ENCODE measurements at regions not wholly inside any gene's neighbourhood (a gene's known extent, or its start where the extent isn't known, plus 50 kb on each side); places are given as distances from the start of the nearest gene placed in this dataset.

DNA sequence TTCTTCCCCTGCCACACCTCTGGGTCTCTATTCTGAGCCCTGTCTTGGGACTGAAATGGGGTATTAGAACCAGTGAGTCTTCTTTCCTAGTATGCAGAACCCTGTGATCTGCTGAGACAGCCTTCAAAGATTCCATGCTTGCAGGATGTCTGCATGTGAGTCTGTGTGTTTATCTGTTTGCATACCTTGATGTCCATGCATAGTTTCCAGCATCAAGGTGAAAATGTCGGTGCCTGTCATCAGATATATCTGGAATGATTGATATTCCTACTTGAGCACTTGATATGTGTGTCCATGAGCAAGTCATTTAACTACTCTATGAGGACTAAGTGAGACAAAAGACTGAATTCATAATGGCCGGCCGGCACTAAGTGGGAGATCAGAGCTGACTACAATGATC is 117.0 kb upstream of the HS3ST1 start:
- Histone ChIP-seq H3K9me3 (replicated peaks in 1 of 3) (no peaks in the 10 kb centered on the region), H3K27ac (no peak overlapping the region), H3K4me1 (replicated peaks in 1 of 2) (peaks cover 4 to 13% of the 10 kb centered on the region in 2 donors), H3K36me3 (replicated peaks in 1 of 2) (no peaks in the 10 kb centered on the region), H3K4me3 (no peak overlapping the region), H3K27me3 (no peaks in the 10 kb centered on the region)
- WGBS, 4 donors, result 84 to 91% (median 88%) methylated on average over 3 of the region's 3 CpGs
- intact Hi-C loops (cut with DNase I), result no loop called here
- DNase-seq, result no peak
- TF ChIP-seq POLR2A (IDR thresholded peaks at IDR 0.05), result no peak
- TF ChIP-seq, protein P1, sequence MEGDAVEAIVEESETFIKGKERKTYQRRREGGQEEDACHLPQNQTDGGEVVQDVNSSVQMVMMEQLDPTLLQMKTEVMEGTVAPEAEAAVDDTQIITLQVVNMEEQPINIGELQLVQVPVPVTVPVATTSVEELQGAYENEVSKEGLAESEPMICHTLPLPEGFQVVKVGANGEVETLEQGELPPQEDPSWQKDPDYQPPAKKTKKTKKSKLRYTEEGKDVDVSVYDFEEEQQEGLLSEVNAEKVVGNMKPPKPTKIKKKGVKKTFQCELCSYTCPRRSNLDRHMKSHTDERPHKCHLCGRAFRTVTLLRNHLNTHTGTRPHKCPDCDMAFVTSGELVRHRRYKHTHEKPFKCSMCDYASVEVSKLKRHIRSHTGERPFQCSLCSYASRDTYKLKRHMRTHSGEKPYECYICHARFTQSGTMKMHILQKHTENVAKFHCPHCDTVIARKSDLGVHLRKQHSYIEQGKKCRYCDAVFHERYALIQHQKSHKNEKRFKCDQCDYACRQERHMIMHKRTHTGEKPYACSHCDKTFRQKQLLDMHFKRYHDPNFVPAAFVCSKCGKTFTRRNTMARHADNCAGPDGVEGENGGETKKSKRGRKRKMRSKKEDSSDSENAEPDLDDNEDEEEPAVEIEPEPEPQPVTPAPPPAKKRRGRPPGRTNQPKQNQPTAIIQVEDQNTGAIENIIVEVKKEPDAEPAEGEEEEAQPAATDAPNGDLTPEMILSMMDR (IDR thresholded peaks at IDR 0.05), result no peak

DNA sequence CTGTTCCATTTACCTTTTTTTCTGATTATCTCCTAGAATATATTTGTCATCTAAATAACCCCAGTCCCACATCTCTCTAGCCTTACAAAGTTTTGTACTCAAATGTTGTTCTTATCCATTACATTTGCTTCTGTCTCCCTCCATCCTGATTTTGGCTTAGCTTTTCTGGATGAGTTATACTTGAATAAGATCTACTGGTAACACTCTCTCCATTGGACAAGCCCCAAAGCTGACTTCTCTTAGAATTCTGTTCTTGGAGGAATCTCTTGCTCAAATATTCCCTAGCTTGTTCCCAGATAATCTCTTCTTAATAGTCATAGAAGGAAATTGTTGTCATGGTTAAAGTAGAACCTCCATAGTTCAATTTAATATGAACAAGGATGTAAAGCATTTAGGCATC is 115.5 kb upstream of the HS3ST1 start:
- Histone ChIP-seq H3K27me3 (no peaks in the 10 kb centered on the region), H3K27ac (peak overlapping the region in 3 of 5 donors; percentile 28 to 64 (median 36)), H3K4me1 (replicated peaks in 1 of 2) (peaks cover 4 to 13% of the 10 kb centered on the region in 2 donors), H3K4me3 (no peak overlapping the region), H3K36me3 (replicated peaks in 1 of 2) (no peaks in the 10 kb centered on the region), H3K9me3 (replicated peaks in 1 of 3) (no peaks in the 10 kb centered on the region)
- no peak for DNase-seq
- TF ChIP-seq, protein P1 (IDR thresholded peaks at IDR 0.05), result no peak
- TF ChIP-seq POLR2A (IDR thresholded peaks at IDR 0.05), result no peak
- intact Hi-C loops (cut with DNase I), result no loop called here

DNA sequence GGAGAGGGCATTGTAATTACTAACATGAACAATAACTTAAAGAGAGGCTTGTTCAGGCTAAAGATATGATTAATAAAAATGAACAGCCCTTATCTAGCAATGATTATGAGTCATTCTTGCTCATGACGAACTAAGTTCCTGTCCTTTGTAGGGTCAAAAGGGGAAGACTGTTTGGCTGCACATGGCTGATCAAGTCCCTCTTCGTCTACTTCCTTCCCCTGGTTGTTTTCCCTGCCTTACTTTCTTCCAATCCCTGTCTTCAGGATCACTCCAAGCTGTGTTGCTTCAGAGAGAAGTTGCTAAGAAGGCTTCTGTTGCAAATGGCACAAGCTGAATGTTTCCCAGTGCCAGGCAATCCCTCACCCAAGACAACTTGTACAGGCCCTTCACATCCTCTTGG is 115.0 kb upstream of the HS3ST1 start:
- Histone ChIP-seq H3K36me3 (replicated peaks in 1 of 2) (no peaks in the 10 kb centered on the region), H3K4me1 (replicated peaks in 1 of 2) (peaks cover 4 to 13% of the 10 kb centered on the region in 2 donors), H3K4me3 (no peak overlapping the region), H3K27ac (peak overlapping the region in 3 of 5 donors; percentile 28 to 64 (median 36)), H3K9me3 (replicated peaks in 1 of 3) (no peaks in the 10 kb centered on the region), H3K27me3 (no peaks in the 10 kb centered on the region)
- TF ChIP-seq, protein P1 (IDR thresholded peaks at IDR 0.05), result no peak
- TF ChIP-seq POLR2A (IDR thresholded peaks at IDR 0.05), result no peak
- intact Hi-C loops (cut with DNase I), result no loop called here
- WGBS, 4 donors, result 4 to 10% (median 5%) methylated on average over 2 of the region's 2 CpGs
- peak; percentile 14 to 58 (median 48) for DNase-seq

DNA sequence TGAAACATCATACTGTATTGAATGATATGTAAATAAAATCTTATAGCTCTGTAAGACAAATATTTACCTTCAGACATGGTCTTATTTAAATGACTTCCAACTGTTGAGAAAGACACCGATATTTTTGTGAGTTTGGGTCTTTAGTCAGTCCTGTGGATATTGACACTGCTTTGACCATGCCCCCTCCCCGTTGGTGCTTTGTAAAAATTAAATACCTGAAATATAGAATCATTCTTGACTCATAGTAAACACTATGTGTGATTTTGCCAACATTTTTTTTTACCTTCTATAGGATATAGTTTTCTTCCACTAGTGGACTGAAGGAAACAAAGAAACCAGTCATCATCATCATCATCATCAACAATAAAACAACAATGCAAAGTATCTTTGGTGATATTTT is 114.3 kb upstream of the HS3ST1 start:
- WGBS, 4 donors, result 81 to 91% (median 87%) methylated on average over 2 of the region's 2 CpGs
- DNase-seq, result no peak
- no peak overlapping the region for H3K4me3 ChIP-seq
- no peaks in the 10 kb centered on the region for H3K9me3 ChIP-seq (replicated peaks in 1 of 3)
- peak overlapping the region in 2 of 5 donors; percentile 28 to 64 for H3K27ac ChIP-seq
- no peaks in the 10 kb centered on the region for H3K27me3 ChIP-seq
- peaks cover 4 to 13% of the 10 kb centered on the region in 2 donors for H3K4me1 ChIP-seq (replicated peaks in 1 of 2)
- H3K36me3 ChIP-seq (replicated peaks in 1 of 2), result no peaks in the 10 kb centered on the region
- TF ChIP-seq, protein P1 (IDR thresholded peaks at IDR 0.05), result no peak
- TF ChIP-seq POLR2A (IDR thresholded peaks at IDR 0.05), result no peak
- intact Hi-C loops (cut with DNase I), result no loop called here
